OCI-LY3 (cell line): ENCODE measurements at regions not wholly inside any gene's neighbourhood (a gene's known extent, or its start where the extent isn't known, plus 50 kb on each side); places are given as distances from the start of the nearest gene placed in this dataset.

Experiments used
- EZH2phosphoT487 ChIP-seq: fragments of 200-600 bp; shearing (Covaris generic); IDR thresholded peaks from 2 replicates; pipeline ENCODE4 v1.6.1; 2018; ENCODE audit warnings: antibody characterized with exemption, mixed run types, low read depth
- TF ChIP-seq, protein P1 (sequence below): fragments of 200-600, 300-600 bp; sonication (generic); IDR thresholded peaks from 2 replicates; pipeline ENCODE4 v1.5.1; 2014; ENCODE audit warnings: antibody characterized with exemption, low read length, low read depth

DNA sequence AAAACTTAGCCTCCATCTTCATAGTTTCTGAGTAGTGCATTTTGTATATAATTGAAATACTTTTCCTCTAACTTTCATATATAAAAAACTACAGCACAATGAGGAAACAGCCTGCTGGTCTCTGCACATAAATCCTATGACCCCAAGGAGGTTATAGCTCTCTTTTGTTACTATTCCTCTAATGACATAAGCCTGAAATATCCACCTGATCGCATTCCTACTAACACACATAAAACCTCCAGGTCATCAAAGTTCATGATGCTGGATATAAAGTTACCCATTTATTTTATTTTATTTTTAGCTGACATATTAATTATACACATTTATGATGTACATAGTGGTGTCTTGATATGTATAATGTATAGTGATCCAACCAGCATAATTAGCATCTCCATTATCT is 1042.0 kb upstream of the B3GALT2 start:
- TF ChIP-seq, protein P1, sequence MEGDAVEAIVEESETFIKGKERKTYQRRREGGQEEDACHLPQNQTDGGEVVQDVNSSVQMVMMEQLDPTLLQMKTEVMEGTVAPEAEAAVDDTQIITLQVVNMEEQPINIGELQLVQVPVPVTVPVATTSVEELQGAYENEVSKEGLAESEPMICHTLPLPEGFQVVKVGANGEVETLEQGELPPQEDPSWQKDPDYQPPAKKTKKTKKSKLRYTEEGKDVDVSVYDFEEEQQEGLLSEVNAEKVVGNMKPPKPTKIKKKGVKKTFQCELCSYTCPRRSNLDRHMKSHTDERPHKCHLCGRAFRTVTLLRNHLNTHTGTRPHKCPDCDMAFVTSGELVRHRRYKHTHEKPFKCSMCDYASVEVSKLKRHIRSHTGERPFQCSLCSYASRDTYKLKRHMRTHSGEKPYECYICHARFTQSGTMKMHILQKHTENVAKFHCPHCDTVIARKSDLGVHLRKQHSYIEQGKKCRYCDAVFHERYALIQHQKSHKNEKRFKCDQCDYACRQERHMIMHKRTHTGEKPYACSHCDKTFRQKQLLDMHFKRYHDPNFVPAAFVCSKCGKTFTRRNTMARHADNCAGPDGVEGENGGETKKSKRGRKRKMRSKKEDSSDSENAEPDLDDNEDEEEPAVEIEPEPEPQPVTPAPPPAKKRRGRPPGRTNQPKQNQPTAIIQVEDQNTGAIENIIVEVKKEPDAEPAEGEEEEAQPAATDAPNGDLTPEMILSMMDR = no peak
- TF ChIP-seq EZH2phosphoT487 = no peak
